NCI-H524 (cell line): ENCODE measurements at regions not wholly inside any gene's neighbourhood (a gene's known extent, or its start where the extent isn't known, plus 50 kb on each side); places are given as distances from the start of the nearest gene placed in this dataset.
A peak's percentile ranks its signal among the peaks of the same experiment; 100 is the strongest.
"Not testable (repeated sequence)": the region's sequence is repeated elsewhere in the genome, so short reads cannot be mapped to it uniquely, and the experiment has no call there.

Experiments used
- DNase-seq, 2 experiments: peaks; one replicate each; lab custom pipeline; 2025; lab: John Stamatoyannopoulos, UW

GRCh38 chr3:104392327-104392726 lies 974.4 kb upstream of the ALCAM start:
- peak in 1 of 2 experiments; percentile 39 for DNase-seq

GRCh38 chr3:104396974-104397669 lies 969.6 kb upstream of the ALCAM start:
- DNase-seq, result no peak

- no peak for DNase-seq
Measured at GRCh38 chr3:104397713-104398112, 969.0 kb upstream of the ALCAM start.

GRCh38 chr3:104402902-104403301 lies 963.8 kb upstream of the ALCAM start:
- no peak for DNase-seq

- DNase-seq, result no peak
Measured at GRCh38 chr3:104411757-104412156, 955.0 kb upstream of the ALCAM start.

GRCh38 chr3:104412608-104413580 lies 953.8 kb upstream of the ALCAM start:
- no peak for DNase-seq

- no peak for DNase-seq
Measured at GRCh38 chr3:104428337-104428925, 938.3 kb upstream of the ALCAM start.

GRCh38 chr3:104429727-104430126 lies 937.0 kb upstream of the ALCAM start:
- DNase-seq, result no peak

GRCh38 chr3:104436506-104436905 lies 930.2 kb upstream of the ALCAM start:
- no peak for DNase-seq

- DNase-seq, result no peak
Measured at GRCh38 chr3:104437131-104437750, 929.5 kb upstream of the ALCAM start.

GRCh38 chr3:104437891-104438290 lies 928.8 kb upstream of the ALCAM start:
- no peak for DNase-seq

GRCh38 chr3:104438706-104439105 lies 928.0 kb upstream of the ALCAM start:
- DNase-seq, result no peak

- DNase-seq, result not testable (repeated sequence)
Measured at GRCh38 chr3:104445252-104445919, 921.3 kb upstream of the ALCAM start.

- DNase-seq, result no peak
Measured at GRCh38 chr3:104447681-104448080, 919.0 kb upstream of the ALCAM start.

- no peak for DNase-seq
Measured at GRCh38 chr3:104452697-104453096, 914.0 kb upstream of the ALCAM start.

- DNase-seq, result no peak
Measured at GRCh38 chr3:104458657-104459056, 908.1 kb upstream of the ALCAM start.

GRCh38 chr3:104460477-104461406 lies 906.0 kb upstream of the ALCAM start:
- DNase-seq, result peak in 1 of 2 experiments; percentile 20

GRCh38 chr3:104461431-104461830 lies 905.3 kb upstream of the ALCAM start:
- DNase-seq, result no peak

GRCh38 chr3:104472221-104472620 lies 894.5 kb upstream of the ALCAM start:
- DNase-seq, result no peak

GRCh38 chr3:104474011-104474410 lies 892.7 kb upstream of the ALCAM start:
- no peak for DNase-seq

GRCh38 chr3:104503022-104503421 lies 863.7 kb upstream of the ALCAM start:
- no peak for DNase-seq
